Gastrocnemius medialis (tissue), 4 donors: ENCODE measurements at regions not wholly inside any gene's neighbourhood (a gene's known extent, or its start where the extent isn't known, plus 50 kb on each side); places are given as distances from the start of the nearest gene placed in this dataset.

Experiments
- ATAC-seq, 2 donors: fragments of 150-250 bp; one replicate each; pipeline ENCODE4 v1.9.1; 2016
- DNase-seq, 2 donors: peaks; one replicate each; pipeline ENCODE4 v3.0.0-alpha.2; 2019
- H3K27ac ChIP-seq, 4 donors: fragments of 200-600 bp; sonication (generic); 1 replicate in 1 of 4; 2 replicates in 3 of 4; pipeline ENCODE4 v1.5.1; 2016 to 2018; ENCODE audit warnings: mild to moderate bottlenecking in 2 of 4, moderate library complexity in 1 of 4
- H3K27me3 ChIP-seq, 3 donors: fragments of 200-600 bp; sonication (generic) in 2 of 3; 1 replicate in 1 of 3; 2 replicates in 2 of 3; pipeline versions ENCODE4 v1.5.1 to v1.6.0; 2016 to 2019; ENCODE audit warnings: mild to moderate bottlenecking in 1 of 3, moderate library complexity in 1 of 3
- H3K36me3 ChIP-seq, 2 donors: fragments of 200-600 bp; sonication (generic) in 1 of 2; one replicate each; pipeline ENCODE4 v1.5.1; 2017 to 2018
- H3K4me1 ChIP-seq, 2 donors: fragments of 200-600 bp; sonication (generic) in 1 of 2; one replicate each; pipeline ENCODE4 v1.5.1; 2016 to 2017; ENCODE audit warnings: mild to moderate bottlenecking in 2 of 2
- H3K4me3 ChIP-seq, 4 donors: fragments of 200-600 bp; sonication (generic) in 3 of 4; 1 replicate in 1 of 4; 2 replicates in 3 of 4; pipeline ENCODE4 v1.5.1; 2016 to 2019; ENCODE audit warnings: mild to moderate bottlenecking in 2 of 4
- H3K9me3 ChIP-seq, 3 donors: fragments of 200-600 bp; sonication (generic) in 2 of 3; 1 replicate in 1 of 3; 2 replicates in 2 of 3; pipeline ENCODE4 v1.5.1; 2016 to 2019
- POLR2A ChIP-seq, 2 donors: fragments of 450-650 bp; IDR thresholded peaks; one replicate each; pipeline ENCODE4 v1.6.1; 2017; ENCODE audit warnings: antibody characterized with exemption in 2 of 2, mild to moderate bottlenecking in 2 of 2, moderate library complexity in 2 of 2
- in situ Hi-C, 4 donors: fragments of 200-750 bp; cut with MboI; loops; one replicate each; pipeline versions ENCODE4 v1.15.0 to v1.8.0; 2017; ENCODE audit warnings: low sequenced_read_pairs in 4 of 4
- intact Hi-C: fragments of 100-400 bp; cut with DNase I; formaldehyde crosslinking; loops from one replicate; pipeline ENCODE4 v1.15.1; 2023; ENCODE audit warnings: low total_unique reads
- TF ChIP-seq, protein P1 (sequence below), 5 experiments: fragments of 450-650 bp in 3 of 5; fragments of 200-600 bp in 2 of 5; sonication (generic) in 2 of 5; IDR thresholded peaks in 4 of 5; conservative IDR thresholded peaks in 1 of 5; 1 replicate in 4 of 5; 2 replicates in 1 of 5; pipeline ENCODE4 v1.5.1; 2016 to 2019; ENCODE audit warnings: antibody characterized with exemption in 5 of 5, mild to moderate bottlenecking in 3 of 5, moderate library complexity in 3 of 5

DNA sequence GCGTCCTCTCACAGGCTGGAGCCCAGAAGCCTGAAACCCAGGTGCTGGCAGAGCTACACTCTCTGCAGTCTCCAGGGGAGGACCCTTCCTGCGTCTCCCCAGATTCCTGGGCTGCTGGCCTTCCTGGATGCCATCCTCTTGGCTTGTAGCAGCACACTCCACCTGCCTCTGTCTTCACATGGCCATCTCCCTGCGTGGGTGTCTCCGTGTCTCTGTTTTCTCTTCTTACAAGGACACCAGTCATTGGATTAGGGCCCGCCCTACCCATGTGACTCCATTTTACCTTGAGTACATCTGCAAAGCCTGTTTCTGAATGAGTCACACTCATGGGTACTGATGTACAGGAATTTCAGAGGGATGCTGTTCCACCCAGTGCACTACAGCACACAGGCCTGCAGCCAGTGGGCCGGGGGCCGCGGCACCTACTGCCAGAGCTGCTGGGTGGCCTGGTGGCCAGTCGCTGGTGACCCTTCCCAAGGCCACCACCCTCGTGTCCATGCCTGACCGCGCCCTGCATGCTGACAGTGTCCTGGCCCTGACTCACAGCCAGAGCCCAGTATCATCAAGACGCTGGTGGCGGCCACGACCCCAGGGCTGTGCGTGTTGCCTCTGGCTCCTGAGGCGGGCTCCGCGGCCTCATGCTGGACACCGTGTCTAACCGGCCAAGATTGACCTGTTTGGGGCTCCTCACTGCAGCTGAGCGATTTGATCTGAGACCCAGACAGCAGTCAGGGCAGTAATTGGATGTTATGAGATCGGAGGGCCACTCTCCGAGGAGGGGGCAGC lies 63.6 kb upstream of the NKX1-1 start:
- Histone ChIP-seq H3K4me3 (no peak overlapping the region), H3K27ac (no peak overlapping the region), H3K27me3 (peaks cover 33 to 46% (median 35%) of the 10 kb centered on the region in 3 donors), H3K9me3 (no peaks in the 10 kb centered on the region), H3K36me3 (no peaks in the 10 kb centered on the region), H3K4me1 (no peaks in the 10 kb centered on the region)
- ATAC-seq (no peak), DNase-seq (no peak)
- in situ Hi-C loops, result no loop called here
- no peak for TF ChIP-seq POLR2A (IDR thresholded peaks at IDR 0.05)
- intact Hi-C loops, result no loop called here

DNA sequence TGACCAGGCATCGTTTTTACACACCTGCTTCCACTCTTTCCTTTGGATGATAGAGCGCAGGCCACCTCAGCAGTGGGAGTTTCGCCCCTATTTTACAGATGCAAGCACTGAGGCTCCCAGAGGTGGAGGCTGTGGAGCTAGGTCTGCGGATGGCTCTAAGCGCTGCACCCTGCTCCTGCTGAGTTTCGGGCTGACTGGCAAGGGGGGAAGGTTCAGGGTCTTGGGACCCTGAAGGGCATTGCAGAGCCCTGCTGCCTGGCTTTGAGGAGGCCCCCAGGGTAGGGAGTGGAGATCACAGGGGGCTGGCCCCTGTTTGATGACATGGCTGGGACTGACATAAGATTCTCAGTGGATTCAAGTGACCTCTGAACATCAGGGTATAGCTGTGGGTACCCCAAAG lies 62.8 kb upstream of the NKX1-1 start:
- Histone ChIP-seq H3K9me3 (no peaks in the 10 kb centered on the region), H3K36me3 (no peaks in the 10 kb centered on the region), H3K4me3 (no peak overlapping the region), H3K27ac (no peak overlapping the region), H3K4me1 (no peaks in the 10 kb centered on the region), H3K27me3 (peaks cover 40 to 53% (median 40%) of the 10 kb centered on the region in 3 donors)
- intact Hi-C loops, result no loop called here
- ATAC-seq (no peak), DNase-seq (no peak)
- in situ Hi-C loops, result no loop called here
- TF ChIP-seq, protein P1, sequence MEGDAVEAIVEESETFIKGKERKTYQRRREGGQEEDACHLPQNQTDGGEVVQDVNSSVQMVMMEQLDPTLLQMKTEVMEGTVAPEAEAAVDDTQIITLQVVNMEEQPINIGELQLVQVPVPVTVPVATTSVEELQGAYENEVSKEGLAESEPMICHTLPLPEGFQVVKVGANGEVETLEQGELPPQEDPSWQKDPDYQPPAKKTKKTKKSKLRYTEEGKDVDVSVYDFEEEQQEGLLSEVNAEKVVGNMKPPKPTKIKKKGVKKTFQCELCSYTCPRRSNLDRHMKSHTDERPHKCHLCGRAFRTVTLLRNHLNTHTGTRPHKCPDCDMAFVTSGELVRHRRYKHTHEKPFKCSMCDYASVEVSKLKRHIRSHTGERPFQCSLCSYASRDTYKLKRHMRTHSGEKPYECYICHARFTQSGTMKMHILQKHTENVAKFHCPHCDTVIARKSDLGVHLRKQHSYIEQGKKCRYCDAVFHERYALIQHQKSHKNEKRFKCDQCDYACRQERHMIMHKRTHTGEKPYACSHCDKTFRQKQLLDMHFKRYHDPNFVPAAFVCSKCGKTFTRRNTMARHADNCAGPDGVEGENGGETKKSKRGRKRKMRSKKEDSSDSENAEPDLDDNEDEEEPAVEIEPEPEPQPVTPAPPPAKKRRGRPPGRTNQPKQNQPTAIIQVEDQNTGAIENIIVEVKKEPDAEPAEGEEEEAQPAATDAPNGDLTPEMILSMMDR (IDR thresholded peaks at IDR 0.05 in 4 of 5, conservative IDR thresholded peaks at IDR 0.05 in 1 of 5), result no peak
- no peak for TF ChIP-seq POLR2A (IDR thresholded peaks at IDR 0.05)

DNA sequence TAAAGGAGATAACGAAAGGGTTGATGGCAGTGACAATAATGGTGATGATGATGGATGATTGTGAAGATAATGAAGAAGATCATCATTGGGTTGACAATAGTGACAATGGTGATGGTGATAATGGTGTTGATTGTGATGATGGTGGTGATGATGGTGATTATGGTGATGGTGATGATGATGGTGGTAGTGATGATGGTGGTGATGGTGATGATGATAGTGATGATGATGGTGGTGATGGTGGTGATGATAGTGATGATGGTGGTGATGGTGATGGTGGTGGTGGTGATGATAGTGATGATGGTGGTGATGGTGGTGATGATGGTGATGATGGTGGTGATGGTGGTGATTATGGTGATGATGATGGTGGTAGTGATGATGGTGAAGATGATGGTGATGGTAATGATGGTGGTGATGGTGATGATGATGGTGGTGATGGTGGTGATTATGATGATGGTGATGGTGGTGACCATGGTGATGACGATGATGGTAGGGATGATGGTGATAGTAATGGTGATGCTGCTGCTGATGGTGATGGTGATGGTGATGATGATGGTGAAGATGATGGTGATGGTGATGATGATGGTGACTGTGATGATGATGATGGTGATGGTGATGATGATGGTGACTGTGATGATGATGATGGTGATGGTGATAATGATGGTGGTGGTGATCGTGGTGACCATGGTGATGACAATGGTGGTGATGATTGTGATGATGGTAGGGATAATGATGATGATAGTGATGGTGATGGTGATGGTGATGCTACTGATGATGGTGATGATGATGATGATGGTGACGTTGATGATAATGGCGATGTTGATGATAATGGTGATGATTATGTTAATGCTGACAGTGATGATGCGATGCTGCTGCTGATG lies 61.6 kb upstream of the NKX1-1 start:
- Histone ChIP-seq H3K27me3 (peaks cover 37 to 55% (median 48%) of the 10 kb centered on the region in 3 donors), H3K36me3 (no peaks in the 10 kb centered on the region), H3K4me3 (no peak overlapping the region), H3K27ac (no peak overlapping the region), H3K9me3 (no peaks in the 10 kb centered on the region), H3K4me1 (no peaks in the 10 kb centered on the region)
- intact Hi-C loops, result no loop called here
- in situ Hi-C loops, result no loop called here
- TF ChIP-seq POLR2A (IDR thresholded peaks at IDR 0.05), result no peak
- TF ChIP-seq, protein P1 (IDR thresholded peaks at IDR 0.05 in 4 of 5, conservative IDR thresholded peaks at IDR 0.05 in 1 of 5), result no peak
- no peak for DNase-seq
- no peak for ATAC-seq

DNA sequence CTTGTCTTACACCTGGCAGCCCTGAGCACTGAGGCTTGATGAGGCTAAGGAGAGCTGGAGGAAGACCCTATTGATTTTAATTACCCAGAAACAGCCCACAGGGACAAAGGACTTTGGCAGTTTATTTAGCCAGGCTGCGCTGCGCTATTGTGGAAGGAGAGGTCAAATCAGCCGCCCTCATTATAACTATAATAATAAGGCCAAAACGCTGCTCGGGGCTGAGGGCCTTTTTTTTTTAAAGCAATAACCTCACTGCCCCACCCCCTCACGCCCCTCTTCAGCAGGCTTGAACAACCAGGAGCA lies 60.6 kb upstream of the NKX1-1 start:
- ATAC-seq, result no peak
- H3K4me1 ChIP-seq, result no peaks in the 10 kb centered on the region
- no peak for DNase-seq
- no peak for TF ChIP-seq POLR2A (IDR thresholded peaks at IDR 0.05)
- TF ChIP-seq, protein P1 (IDR thresholded peaks at IDR 0.05 in 4 of 5, conservative IDR thresholded peaks at IDR 0.05 in 1 of 5), result no peak
- in situ Hi-C loops (no loop called here), intact Hi-C loops (no loop called here)
- no peak overlapping the region for H3K27ac ChIP-seq
- peaks cover 37 to 51% (median 42%) of the 10 kb centered on the region in 3 donors for H3K27me3 ChIP-seq
- H3K4me3 ChIP-seq, result no peak overlapping the region
- no peaks in the 10 kb centered on the region for H3K36me3 ChIP-seq
- H3K9me3 ChIP-seq, result no peaks in the 10 kb centered on the region
